Astrocyte (in vitro differentiated cells and primary cell): ENCODE measurements at regions not wholly inside any gene's neighbourhood (a gene's known extent, or its start where the extent isn't known, plus 50 kb on each side); places are given as distances from the start of the nearest gene placed in this dataset.

Experiments
- EZH2 ChIP-seq: IDR thresholded peaks from 2 replicates; pipeline ENCODE4 v1.6.1; 2012; ENCODE audit warnings: mild to moderate bottlenecking, low read length, inconsistent platforms; ENCODE audit not compliant: insufficient read depth
- TF ChIP-seq, protein P1 (sequence below): IDR thresholded peaks from 2 replicates; pipeline ENCODE4 v1.5.1; 2011; ENCODE audit warnings: low read depth, mild to moderate bottlenecking, inconsistent platforms, low read length, moderate library complexity; ENCODE audit not compliant: insufficient read depth

DNA sequence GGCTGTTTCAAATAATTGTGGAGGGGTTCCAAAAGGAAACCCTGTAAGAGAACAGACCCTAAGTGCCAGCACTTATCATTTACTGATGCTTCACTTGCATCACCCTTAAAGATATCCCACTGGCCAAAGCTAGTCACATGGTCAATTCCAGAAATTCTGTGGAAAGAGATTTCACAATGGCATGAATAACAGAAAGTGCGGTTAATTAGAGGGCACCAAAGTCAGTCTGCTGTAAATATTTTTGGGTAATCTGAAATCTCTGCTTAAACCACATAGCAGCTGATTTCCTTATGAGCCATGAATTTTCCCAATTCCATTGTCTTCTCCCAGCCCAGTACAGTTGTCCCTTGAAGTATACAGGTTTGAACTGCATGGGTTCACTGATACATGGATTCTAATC lies 346.1 kb downstream of the SI start:
- TF ChIP-seq, protein P1, sequence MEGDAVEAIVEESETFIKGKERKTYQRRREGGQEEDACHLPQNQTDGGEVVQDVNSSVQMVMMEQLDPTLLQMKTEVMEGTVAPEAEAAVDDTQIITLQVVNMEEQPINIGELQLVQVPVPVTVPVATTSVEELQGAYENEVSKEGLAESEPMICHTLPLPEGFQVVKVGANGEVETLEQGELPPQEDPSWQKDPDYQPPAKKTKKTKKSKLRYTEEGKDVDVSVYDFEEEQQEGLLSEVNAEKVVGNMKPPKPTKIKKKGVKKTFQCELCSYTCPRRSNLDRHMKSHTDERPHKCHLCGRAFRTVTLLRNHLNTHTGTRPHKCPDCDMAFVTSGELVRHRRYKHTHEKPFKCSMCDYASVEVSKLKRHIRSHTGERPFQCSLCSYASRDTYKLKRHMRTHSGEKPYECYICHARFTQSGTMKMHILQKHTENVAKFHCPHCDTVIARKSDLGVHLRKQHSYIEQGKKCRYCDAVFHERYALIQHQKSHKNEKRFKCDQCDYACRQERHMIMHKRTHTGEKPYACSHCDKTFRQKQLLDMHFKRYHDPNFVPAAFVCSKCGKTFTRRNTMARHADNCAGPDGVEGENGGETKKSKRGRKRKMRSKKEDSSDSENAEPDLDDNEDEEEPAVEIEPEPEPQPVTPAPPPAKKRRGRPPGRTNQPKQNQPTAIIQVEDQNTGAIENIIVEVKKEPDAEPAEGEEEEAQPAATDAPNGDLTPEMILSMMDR, result no peak
- TF ChIP-seq EZH2, result no peak
